Lower leg skin (tissue), 4 donors: ENCODE measurements at regions not wholly inside any gene's neighbourhood (a gene's known extent, or its start where the extent isn't known, plus 50 kb on each side); places are given as distances from the start of the nearest gene placed in this dataset.
A peak's percentile ranks its signal among the peaks of the same experiment; 100 is the strongest.

ENCODE experiments used
- DNase-seq, 2 donors: peaks; one replicate each; pipeline ENCODE4 v3.0.0-alpha.2; 2019; ENCODE audit warnings: low spot score in 2 of 2
- H3K4me3 ChIP-seq: fragments of 200-600 bp; sonication (generic); 2 replicates; pipeline ENCODE4 v1.5.1; 2017; ENCODE audit warnings: mild to moderate bottlenecking, low read depth; ENCODE audit not compliant: poor library complexity, severe bottlenecking
- POLR2A ChIP-seq, 2 donors: fragments of 450-650 bp; IDR thresholded peaks; one replicate each; pipeline ENCODE4 v1.6.1; 2016 to 2017; ENCODE audit warnings: antibody characterized with exemption in 2 of 2, mild to moderate bottlenecking in 1 of 2, moderate library complexity in 1 of 2
- WGBS, 2 donors: methylation state at CpG; one replicate each; pipeline ENCODE4 v1.1.5; 2018; 5-methylcytosine and 5-hydroxymethylcytosine counted together
- intact Hi-C: fragments of 100-400 bp; cut with DNase I; formaldehyde crosslinking; loops from one replicate; pipeline ENCODE4 v1.15.0; 2023; ENCODE audit warnings: low total_unique reads
- TF ChIP-seq, protein P1 (sequence below), 3 donors: fragments of 450-650 bp; IDR thresholded peaks; one replicate each; pipeline ENCODE4 v1.5.1; 2016; ENCODE audit warnings: antibody characterized with exemption in 3 of 3, mild to moderate bottlenecking in 3 of 3, moderate library complexity in 2 of 3

DNA sequence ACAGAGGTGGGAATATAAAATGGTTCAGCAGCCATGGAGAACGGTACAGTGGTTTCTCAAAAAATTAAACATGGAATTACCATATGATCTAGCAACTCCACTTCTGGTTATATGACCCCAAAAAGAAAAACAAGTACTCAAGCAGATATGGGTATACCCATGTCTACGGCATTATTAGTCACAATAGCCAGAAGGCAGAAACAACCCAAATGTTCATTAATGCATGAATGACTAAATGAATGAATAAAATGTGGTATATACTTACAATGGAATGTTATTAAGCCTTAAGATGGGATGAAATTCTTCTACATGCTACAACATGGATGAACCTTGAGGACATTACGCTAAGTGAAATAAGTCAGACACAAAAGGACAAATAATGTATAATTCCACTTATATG, 141.3 kb upstream of the FOXN2 start:
- intact Hi-C loops: no loop called here
- WGBS, 2 donors: 70 to 71% methylated on average over 3 of the region's 3 CpGs
- no peak overlapping the region for H3K4me3 ChIP-seq
- no peak for DNase-seq
- TF ChIP-seq, protein P1, sequence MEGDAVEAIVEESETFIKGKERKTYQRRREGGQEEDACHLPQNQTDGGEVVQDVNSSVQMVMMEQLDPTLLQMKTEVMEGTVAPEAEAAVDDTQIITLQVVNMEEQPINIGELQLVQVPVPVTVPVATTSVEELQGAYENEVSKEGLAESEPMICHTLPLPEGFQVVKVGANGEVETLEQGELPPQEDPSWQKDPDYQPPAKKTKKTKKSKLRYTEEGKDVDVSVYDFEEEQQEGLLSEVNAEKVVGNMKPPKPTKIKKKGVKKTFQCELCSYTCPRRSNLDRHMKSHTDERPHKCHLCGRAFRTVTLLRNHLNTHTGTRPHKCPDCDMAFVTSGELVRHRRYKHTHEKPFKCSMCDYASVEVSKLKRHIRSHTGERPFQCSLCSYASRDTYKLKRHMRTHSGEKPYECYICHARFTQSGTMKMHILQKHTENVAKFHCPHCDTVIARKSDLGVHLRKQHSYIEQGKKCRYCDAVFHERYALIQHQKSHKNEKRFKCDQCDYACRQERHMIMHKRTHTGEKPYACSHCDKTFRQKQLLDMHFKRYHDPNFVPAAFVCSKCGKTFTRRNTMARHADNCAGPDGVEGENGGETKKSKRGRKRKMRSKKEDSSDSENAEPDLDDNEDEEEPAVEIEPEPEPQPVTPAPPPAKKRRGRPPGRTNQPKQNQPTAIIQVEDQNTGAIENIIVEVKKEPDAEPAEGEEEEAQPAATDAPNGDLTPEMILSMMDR (IDR thresholded peaks at IDR 0.05): no peak
- no peak for TF ChIP-seq POLR2A (IDR thresholded peaks at IDR 0.05)

DNA sequence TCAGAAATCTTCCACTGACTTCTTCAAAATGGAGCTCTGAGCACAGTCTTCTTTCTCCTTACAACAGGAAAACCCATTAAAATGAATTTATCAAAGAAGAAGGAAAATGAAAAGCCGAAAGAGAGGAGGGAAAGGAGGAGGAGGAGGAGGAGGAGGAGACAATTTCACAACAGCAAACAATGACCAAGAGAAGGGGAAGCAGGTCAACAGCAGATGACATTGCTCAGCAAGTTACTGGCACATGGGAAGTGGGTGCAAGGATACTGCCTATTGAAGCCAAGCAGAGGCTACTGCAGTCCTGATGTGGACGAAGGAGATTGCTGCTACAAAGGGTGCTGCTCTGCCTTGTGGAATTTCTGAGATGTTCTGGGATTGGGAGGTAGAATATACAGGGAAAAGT, 140.0 kb upstream of the FOXN2 start:
- WGBS, 2 donors: 63 to 74% methylated on average over 2 of the region's 2 CpGs
- intact Hi-C loops: no loop called here
- no peak for DNase-seq
- H3K4me3 ChIP-seq: no peak overlapping the region
- TF ChIP-seq, protein P1 (IDR thresholded peaks at IDR 0.05): no peak
- no peak for TF ChIP-seq POLR2A (IDR thresholded peaks at IDR 0.05)

- WGBS, 2 donors: 27 to 34% methylated on average over 4 of the region's 4 CpGs
- TF ChIP-seq, protein P1 (IDR thresholded peaks at IDR 0.05): no peak
- TF ChIP-seq POLR2A (IDR thresholded peaks at IDR 0.05): no peak
- H3K4me3 ChIP-seq: no peak overlapping the region
- DNase-seq: no peak
- intact Hi-C loops: no loop called here
Observed at GRCh38 chr2:48175254-48175653, 139.2 kb upstream of the FOXN2 start.

- intact Hi-C loops: no loop called here
- DNase-seq: no peak
- H3K4me3 ChIP-seq: no peak overlapping the region
- TF ChIP-seq POLR2A (IDR thresholded peaks at IDR 0.05): no peak
- TF ChIP-seq, protein P1 (IDR thresholded peaks at IDR 0.05): no peak
Observed at GRCh38 chr2:48175656-48176055, 138.8 kb upstream of the FOXN2 start.

DNA sequence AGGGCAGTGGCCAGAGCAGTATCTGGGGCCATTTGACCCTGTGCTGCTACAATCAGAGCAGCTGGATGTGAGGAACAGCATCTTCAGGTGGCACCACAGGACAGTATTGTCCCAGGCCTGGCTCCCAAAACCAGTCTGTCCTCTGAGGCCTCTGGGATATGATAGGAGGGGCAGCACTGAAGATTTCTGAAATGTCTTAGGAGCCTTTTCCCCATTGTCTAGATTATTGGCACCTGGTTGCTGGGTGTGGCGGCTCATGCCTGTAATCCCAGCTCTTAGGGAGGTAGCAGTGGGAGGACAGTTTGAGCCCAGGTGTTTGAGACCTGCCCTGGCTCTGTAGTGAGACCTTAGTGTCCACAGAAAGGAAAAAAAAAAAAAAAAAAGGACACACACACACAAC, 137.6 kb upstream of the FOXN2 start:
- no peak for TF ChIP-seq POLR2A (IDR thresholded peaks at IDR 0.05)
- TF ChIP-seq, protein P1 (IDR thresholded peaks at IDR 0.05): no peak
- 75 to 100% methylated on average over 1 of the region's 1 CpG for WGBS, 2 donors
- DNase-seq: peak in 1 of 2 donors; percentile 29
- intact Hi-C loops: no loop called here
- H3K4me3 ChIP-seq: no peak overlapping the region

DNA sequence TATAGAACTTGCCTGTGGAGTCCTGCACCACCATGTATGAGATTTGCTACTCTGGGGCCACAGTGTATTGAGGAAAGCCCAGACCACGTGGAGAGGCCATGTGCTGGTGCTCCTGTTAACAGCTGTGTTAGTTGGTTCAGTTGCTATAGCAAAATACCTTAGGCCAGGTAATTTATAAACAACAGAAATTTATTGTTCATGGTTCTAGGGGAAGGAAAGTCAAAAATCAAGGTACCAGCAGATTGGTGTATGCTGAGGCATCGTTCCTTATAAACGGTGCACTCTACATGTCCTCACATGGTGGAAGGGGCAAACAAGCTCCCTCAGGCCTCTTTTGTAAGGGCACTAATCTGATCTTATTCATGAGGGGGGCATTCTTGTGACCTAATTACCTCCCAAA, 135.9 kb upstream of the FOXN2 start:
- 88 to 90% methylated on average over 3 of the region's 3 CpGs for WGBS, 2 donors
- intact Hi-C loops: no loop called here
- DNase-seq: no peak
- H3K4me3 ChIP-seq: no peak overlapping the region
- TF ChIP-seq POLR2A (IDR thresholded peaks at IDR 0.05): no peak
- TF ChIP-seq, protein P1 (IDR thresholded peaks at IDR 0.05): no peak
